ENCODE measurements at regions not wholly inside any gene's neighbourhood (a gene's known extent, or its start where the extent isn't known, plus 50 kb on each side); places are given as distances from the start of the nearest gene placed in this dataset.

- Histone ChIP-seq H3K4me3 (ENCODE audit: low read length) (no peak overlapping the region), H3F3A (ENCODE audit: insufficient read depth, low read length, poor library complexity, severe bottlenecking) (no peaks in the 10 kb centered on the region), H3K79me2 (replicated peaks; ENCODE audit: insufficient read depth, low read length) (no peaks in the 10 kb centered on the region), H3K9ac (ENCODE audit: low read length) (no peak overlapping the region), H3K27me3 (ENCODE audit: insufficient read depth, low read depth, low read length) (no peaks in the 10 kb centered on the region), H3K36me3 (ENCODE audit: insufficient read depth, low read length) (no peaks in the 10 kb centered on the region), H3K4me2 (ENCODE audit: low read length) (no peak overlapping the region), H4K20me1 (ENCODE audit: insufficient read depth) (no peaks in the 10 kb centered on the region), H3K27ac (ENCODE audit: low read length) (no peak overlapping the region), H3K9me3 (ENCODE audit: low read length) (no peaks in the 10 kb centered on the region), H2AFZ (ENCODE audit: low read depth, low read length) (no peak overlapping the region), H3K9me2 (ENCODE audit: insufficient read depth, low read length) (no peaks in the 10 kb centered on the region)
- TF ChIP-seq CTCF (IDR thresholded peaks at IDR 0.05; ENCODE audit: poor library complexity, severe bottlenecking) (no peak), TAF1 (IDR thresholded peaks at IDR 0.05; ENCODE audit: low read depth) (no peak), MXI1 (conservative IDR thresholded peaks at IDR 0.05; ENCODE audit: poor library complexity, severe bottlenecking) (no peak), EZH2 (IDR thresholded peaks at IDR 0.05; ENCODE audit: borderline replicate concordance, insufficient read depth, low read length, poor library complexity, severe bottlenecking) (no peak), EP300 (conservative IDR thresholded peaks at IDR 0.05; ENCODE audit: poor library complexity, severe bottlenecking) (no peak), RAD21 (conservative IDR thresholded peaks at IDR 0.05) (no peak), POLR2AphosphoS5 (IDR thresholded peaks at IDR 0.05) (no peak), SMC3 (conservative IDR thresholded peaks at IDR 0.05; ENCODE audit: poor library complexity) (no peak), REST (IDR thresholded peaks at IDR 0.05; ENCODE audit: borderline replicate concordance) (no peak)
Measured at GRCh38 chr12:93288626-93289025, 89.1 kb upstream of the NUDT4 start.

DNA sequence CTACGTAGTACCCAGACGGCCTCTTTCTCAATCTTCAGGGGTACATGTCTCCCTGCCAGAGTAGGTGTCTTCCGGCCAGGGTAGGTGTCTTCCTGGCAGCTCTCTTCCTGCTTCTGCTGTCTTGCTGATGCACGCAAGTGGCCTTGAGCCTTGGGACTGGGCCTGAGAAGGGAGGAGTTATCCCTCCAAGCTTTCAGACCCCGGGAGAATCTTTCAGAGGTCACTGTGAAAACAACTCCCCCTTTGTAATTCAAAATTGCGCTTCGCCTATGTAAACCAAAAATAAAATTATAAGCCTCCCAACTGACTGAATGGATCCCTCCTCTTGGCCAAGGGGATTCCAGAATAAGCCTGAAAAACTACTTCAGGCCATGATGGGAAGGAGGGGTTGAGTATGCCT is 87.3 kb upstream of the NUDT4 start:
- no peaks in the 10 kb centered on the region for H3F3A ChIP-seq (ENCODE audit: insufficient read depth, low read length, poor library complexity, severe bottlenecking)
- no peaks in the 10 kb centered on the region for H3K36me3 ChIP-seq (ENCODE audit: insufficient read depth, low read length)
- no peaks in the 10 kb centered on the region for H3K79me2 ChIP-seq (replicated peaks; ENCODE audit: insufficient read depth, low read length)
- H4K20me1 ChIP-seq (ENCODE audit: insufficient read depth), result no peaks in the 10 kb centered on the region
- TF ChIP-seq MXI1 (conservative IDR thresholded peaks at IDR 0.05; ENCODE audit: poor library complexity, severe bottlenecking), result no peak
- TF ChIP-seq TAF1 (IDR thresholded peaks at IDR 0.05; ENCODE audit: low read depth), result no peak
- TF ChIP-seq EZH2 (IDR thresholded peaks at IDR 0.05; ENCODE audit: borderline replicate concordance, insufficient read depth, low read length, poor library complexity, severe bottlenecking), result no peak
- TF ChIP-seq CTCF (IDR thresholded peaks at IDR 0.05; ENCODE audit: poor library complexity, severe bottlenecking), result no peak
- no peak for TF ChIP-seq POLR2AphosphoS5 (IDR thresholded peaks at IDR 0.05)
- no peak for TF ChIP-seq SMC3 (conservative IDR thresholded peaks at IDR 0.05; ENCODE audit: poor library complexity)
- no peak for TF ChIP-seq REST (IDR thresholded peaks at IDR 0.05; ENCODE audit: borderline replicate concordance)
- no peak for TF ChIP-seq RAD21 (conservative IDR thresholded peaks at IDR 0.05)
- TF ChIP-seq EP300 (conservative IDR thresholded peaks at IDR 0.05; ENCODE audit: poor library complexity, severe bottlenecking), result no peak
- no peaks in the 10 kb centered on the region for H3K9me3 ChIP-seq (ENCODE audit: low read length)
- H3K4me2 ChIP-seq (ENCODE audit: low read length), result no peak overlapping the region
- H3K9me2 ChIP-seq (ENCODE audit: insufficient read depth, low read length), result no peaks in the 10 kb centered on the region
- no peak overlapping the region for H2AFZ ChIP-seq (ENCODE audit: low read depth, low read length)
- no peak overlapping the region for H3K27ac ChIP-seq (ENCODE audit: low read length)
- no peak overlapping the region for H3K4me3 ChIP-seq (ENCODE audit: low read length)
- H3K27me3 ChIP-seq (ENCODE audit: insufficient read depth, low read depth, low read length), result no peaks in the 10 kb centered on the region
- no peak overlapping the region for H3K9ac ChIP-seq (ENCODE audit: low read length)

Measured in neural cell (in vitro differentiated cells).